MM.1S (cell line): ENCODE measurements at regions not wholly inside any gene's neighbourhood (a gene's known extent, or its start where the extent isn't known, plus 50 kb on each side); places are given as distances from the start of the nearest gene placed in this dataset.

Experiments used
- EZH2 ChIP-seq: fragments of 300-600 bp; sonication (generic); optimal IDR thresholded peaks from 2 replicates; pipeline ENCODE3; 2017; ENCODE audit warnings: low read depth, mild to moderate bottlenecking, antibody characterized with exemption, low read length, mixed read lengths
- EZH2phosphoT487 ChIP-seq: fragments of 300-600 bp; sonication (generic); IDR thresholded peaks from 2 replicates; pipeline ENCODE4 v1.6.1; 2018; ENCODE audit warnings: antibody characterized with exemption, low read length
- TF ChIP-seq, protein P1 (sequence below): fragments of 300-600 bp; sonication (generic); IDR thresholded peaks from 2 replicates; pipeline ENCODE4 v1.5.1; 2016; ENCODE audit warnings: antibody characterized with exemption, low read length, mixed read lengths

DNA sequence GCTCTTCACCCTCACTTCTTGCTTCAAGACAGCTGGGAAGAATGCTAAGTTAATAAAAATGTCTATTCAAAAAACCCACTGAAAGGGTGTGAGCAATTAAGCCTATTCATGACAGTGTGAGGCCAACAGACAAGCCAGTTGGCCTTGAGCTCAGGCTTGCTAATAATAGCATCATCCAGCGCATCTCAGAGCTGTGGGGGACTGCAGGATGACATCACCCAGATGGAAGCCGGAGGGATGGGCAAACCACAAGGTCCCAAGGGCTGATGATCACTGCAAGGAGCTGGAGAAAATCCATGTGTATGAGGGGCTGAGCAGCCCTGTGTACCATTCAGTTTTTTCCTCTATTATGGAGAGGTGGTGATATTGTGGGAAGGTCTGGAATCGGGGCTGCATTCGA lies 770.4 kb downstream of the TNS3 start:
- TF ChIP-seq, protein P1, sequence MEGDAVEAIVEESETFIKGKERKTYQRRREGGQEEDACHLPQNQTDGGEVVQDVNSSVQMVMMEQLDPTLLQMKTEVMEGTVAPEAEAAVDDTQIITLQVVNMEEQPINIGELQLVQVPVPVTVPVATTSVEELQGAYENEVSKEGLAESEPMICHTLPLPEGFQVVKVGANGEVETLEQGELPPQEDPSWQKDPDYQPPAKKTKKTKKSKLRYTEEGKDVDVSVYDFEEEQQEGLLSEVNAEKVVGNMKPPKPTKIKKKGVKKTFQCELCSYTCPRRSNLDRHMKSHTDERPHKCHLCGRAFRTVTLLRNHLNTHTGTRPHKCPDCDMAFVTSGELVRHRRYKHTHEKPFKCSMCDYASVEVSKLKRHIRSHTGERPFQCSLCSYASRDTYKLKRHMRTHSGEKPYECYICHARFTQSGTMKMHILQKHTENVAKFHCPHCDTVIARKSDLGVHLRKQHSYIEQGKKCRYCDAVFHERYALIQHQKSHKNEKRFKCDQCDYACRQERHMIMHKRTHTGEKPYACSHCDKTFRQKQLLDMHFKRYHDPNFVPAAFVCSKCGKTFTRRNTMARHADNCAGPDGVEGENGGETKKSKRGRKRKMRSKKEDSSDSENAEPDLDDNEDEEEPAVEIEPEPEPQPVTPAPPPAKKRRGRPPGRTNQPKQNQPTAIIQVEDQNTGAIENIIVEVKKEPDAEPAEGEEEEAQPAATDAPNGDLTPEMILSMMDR: no peak
- TF ChIP-seq EZH2 (no peak), EZH2phosphoT487 (no peak)
